ENCODE measurements at regions not wholly inside any gene's neighbourhood (a gene's known extent, or its start where the extent isn't known, plus 50 kb on each side); places are given as distances from the start of the nearest gene placed in this dataset.

- no peak for TF ChIP-seq TAF1 (IDR thresholded peaks at IDR 0.05; ENCODE audit: low read depth, low read length)
- TF ChIP-seq POLR2A (IDR thresholded peaks at IDR 0.05; ENCODE audit: low read depth, low read length) = no peak
- no peak for TF ChIP-seq POLR2AphosphoS5 (IDR thresholded peaks at IDR 0.05; ENCODE audit: low read depth, low read length)
These were observed 109.1 kb upstream of the SH3BP4 start for GRCh38 chr2:234842753-234843152.

Data from GM12891 (cell line).